ENCODE measurements at regions not wholly inside any gene's neighbourhood (a gene's known extent, or its start where the extent isn't known, plus 50 kb on each side); places are given as distances from the start of the nearest gene placed in this dataset.
"Not testable (repeated sequence)": the region's sequence is repeated elsewhere in the genome, so short reads cannot be mapped to it uniquely, and the experiment has no call there.

DNA sequence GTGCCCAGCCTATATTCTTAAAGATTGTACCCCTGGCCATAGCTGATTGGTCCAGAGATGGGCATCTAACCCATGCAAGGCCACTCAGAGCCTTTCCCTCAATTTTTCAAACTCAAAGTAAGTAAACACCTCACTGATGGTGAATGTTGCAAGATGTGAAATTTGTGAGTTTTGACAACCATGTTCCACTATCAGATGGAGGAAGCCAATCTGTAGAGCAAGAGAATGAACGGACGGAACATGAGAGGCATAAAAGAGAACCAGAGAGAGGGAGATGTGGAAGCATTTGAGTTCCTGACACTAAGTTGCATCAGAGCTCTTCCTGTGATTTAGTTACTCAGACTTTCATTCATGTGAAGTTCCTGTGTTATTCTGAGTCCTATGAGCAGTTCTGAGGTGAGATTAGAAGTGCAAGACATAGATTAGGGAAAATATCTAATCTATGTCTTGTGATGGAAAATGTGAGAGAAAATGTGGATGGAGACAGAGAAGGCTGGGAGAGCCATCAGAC, 73.3 kb downstream of the PRSS23 start:
- Histone ChIP-seq H3K27ac (no peak overlapping the region), H3K36me3 (no peaks in the 10 kb centered on the region), H3K27me3 (no peaks in the 10 kb centered on the region), H3K4me1 (no peaks in the 10 kb centered on the region), H3K4me3 (no peak overlapping the region), H3K9me3 (no peaks in the 10 kb centered on the region)
- DNase-seq (no peak), ATAC-seq (no peak)
- intact Hi-C loops (cut with DNase I) = loop anchor here in 1 of 2 donors (5.0 kb wide), 1 partner anchor 49 kb away; no protein-coding TSS in a partner anchor
- TF ChIP-seq CTCF (IDR thresholded peaks at IDR 0.05) = no peak

DNA sequence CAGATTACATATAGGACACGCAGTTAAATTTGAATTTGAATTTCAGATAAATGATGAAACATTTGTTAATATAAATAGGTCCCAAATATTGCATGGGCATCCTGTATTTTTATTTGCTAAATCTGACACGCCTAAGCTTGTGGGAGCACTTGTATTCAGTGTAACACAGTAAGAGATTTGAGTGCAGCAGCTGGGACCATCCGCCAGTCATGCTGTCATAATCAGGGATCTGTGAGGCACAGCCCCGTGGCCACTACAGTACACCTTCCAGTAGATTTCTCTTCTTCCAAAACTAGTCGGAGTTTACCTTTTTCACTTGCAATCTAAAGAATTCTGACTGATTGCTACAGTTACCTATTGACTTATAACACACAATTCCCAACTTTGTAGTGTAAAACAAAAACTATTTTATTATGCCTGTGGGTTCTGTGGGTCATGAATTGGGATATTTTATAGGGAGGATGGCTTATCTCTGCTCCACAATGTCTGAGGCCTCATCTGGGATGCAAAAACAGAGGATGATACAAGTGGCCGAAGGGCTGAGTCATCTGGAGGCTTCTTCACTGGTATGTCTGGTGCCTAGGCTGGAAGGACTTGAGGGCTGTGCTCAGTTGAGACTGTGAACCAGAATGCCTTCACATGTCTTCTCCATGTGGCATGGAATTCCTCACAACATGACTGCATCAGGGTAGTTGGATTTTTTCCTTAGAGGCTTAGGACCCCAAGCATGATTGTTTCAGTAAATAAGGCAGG, 74.1 kb downstream of the PRSS23 start:
- Histone ChIP-seq H3K36me3 (no peaks in the 10 kb centered on the region), H3K4me3 (no peak overlapping the region), H3K9me3 (no peaks in the 10 kb centered on the region), H3K27me3 (no peaks in the 10 kb centered on the region), H3K27ac (no peak overlapping the region), H3K4me1 (no peaks in the 10 kb centered on the region)
- TF ChIP-seq CTCF (IDR thresholded peaks at IDR 0.05) = no peak
- DNase-seq (no peak), ATAC-seq (no peak)
- intact Hi-C loops (cut with DNase I) = loop anchor here in 1 of 2 donors (5.0 kb wide), 1 partner anchor 48 kb away; no protein-coding TSS in a partner anchor

- no peak overlapping the region for H3K4me3 ChIP-seq
- no peaks in the 10 kb centered on the region for H3K4me1 ChIP-seq
- no peaks in the 10 kb centered on the region for H3K36me3 ChIP-seq
- H3K27ac ChIP-seq = no peak overlapping the region
- DNase-seq (no peak), ATAC-seq (peak; percentile 42)
- intact Hi-C loops (cut with DNase I) = no loop called here
- no peak for TF ChIP-seq CTCF (IDR thresholded peaks at IDR 0.05)
- H3K27me3 ChIP-seq = no peaks in the 10 kb centered on the region
- no peaks in the 10 kb centered on the region for H3K9me3 ChIP-seq
Observed at GRCh38 chr11:86876716-86877234, 76.4 kb downstream of the PRSS23 start.

DNA sequence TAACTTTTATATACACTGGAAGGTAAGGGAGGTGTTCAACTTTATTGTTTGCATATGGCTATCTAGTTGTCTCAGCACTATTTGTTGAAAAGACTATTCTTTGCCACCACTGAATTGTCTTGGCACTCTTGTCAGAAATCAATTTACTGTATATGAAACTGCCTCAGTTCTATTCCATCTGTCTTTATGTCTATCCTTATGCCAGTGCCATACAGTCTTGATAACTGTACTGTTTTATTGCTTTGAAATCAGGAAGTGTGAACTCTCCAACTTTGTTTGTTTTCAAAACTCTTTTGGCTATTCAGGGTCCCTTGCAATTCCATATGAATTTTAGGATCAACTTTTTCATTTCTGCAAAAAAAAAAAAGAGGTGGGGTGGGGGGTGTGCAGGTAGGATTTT, 77.2 kb downstream of the PRSS23 start:
- no peaks in the 10 kb centered on the region for H3K9me3 ChIP-seq
- H3K4me3 ChIP-seq = no peak overlapping the region
- H3K27me3 ChIP-seq = no peaks in the 10 kb centered on the region
- intact Hi-C loops (cut with DNase I) = no loop called here
- DNase-seq (no peak), ATAC-seq (no peak)
- no peaks in the 10 kb centered on the region for H3K4me1 ChIP-seq
- no peak for TF ChIP-seq CTCF (IDR thresholded peaks at IDR 0.05)
- H3K36me3 ChIP-seq = no peaks in the 10 kb centered on the region
- H3K27ac ChIP-seq = no peak overlapping the region

GRCh38 chr11:86879241-86879640, 76.0 kb downstream of the FZD4 start:
- ATAC-seq; DNase-seq; intact Hi-C loops (cut with DNase I); H3K4me3 ChIP-seq; H3K9me3 ChIP-seq; H3K36me3 ChIP-seq; H3K27ac ChIP-seq; H3K4me1 ChIP-seq; H3K27me3 ChIP-seq: not testable (repeated sequence)
